ENCODE measurements at regions not wholly inside any gene's neighbourhood (a gene's known extent, or its start where the extent isn't known, plus 50 kb on each side); places are given as distances from the start of the nearest gene placed in this dataset.

DNA sequence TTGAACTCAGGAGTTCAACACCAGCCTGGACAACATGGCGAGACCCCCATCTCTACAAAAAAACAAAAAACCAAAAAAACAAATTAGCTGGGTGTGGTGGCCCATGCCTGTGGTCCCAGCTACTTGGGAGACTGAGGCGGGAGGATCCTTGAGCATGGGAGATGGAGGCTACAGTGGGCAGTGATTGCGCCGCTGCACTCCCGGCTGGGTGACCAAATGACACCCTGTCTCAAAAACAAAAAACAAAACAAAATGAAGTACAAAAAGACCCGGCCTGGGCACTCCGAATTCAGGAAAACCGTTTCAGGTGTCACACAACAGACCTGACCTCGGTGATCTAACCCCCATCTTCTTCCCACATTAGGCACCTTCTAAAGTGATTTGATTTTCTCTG is 65.5 kb downstream of the INSIG1 start:
- no peak for TF ChIP-seq POLR2A (IDR thresholded peaks at IDR 0.05; ENCODE audit: low read depth, low read length)
- TF ChIP-seq POLR2AphosphoS5 (IDR thresholded peaks at IDR 0.05; ENCODE audit: low read depth, low read length): no peak
- TF ChIP-seq TAF1 (IDR thresholded peaks at IDR 0.05; ENCODE audit: borderline replicate concordance, low read depth, low read length): no peak

Measured in GM12892 (cell line).